K562 (cell line): ENCODE measurements at regions not wholly inside any gene's neighbourhood (a gene's known extent, or its start where the extent isn't known, plus 50 kb on each side); places are given as distances from the start of the nearest gene placed in this dataset.

Experiments
- ATAC-seq: fragments of 200-7000 bp; cut with Tn5 transposase; 3 replicates; pipeline ENCODE4 v1.9.1; 2020; ENCODE audit warnings: moderate library complexity
- BruUV-seq: library from RNA; stranded (reverse); fragments of 400-500 nt; replicated peaks from 2 replicates; lab custom pipeline; 2021; lab: Mats Ljungman, UMichigan
- CTCF ChIA-PET: fragments of 300-600 bp; formaldehyde crosslinking; extraction: SDS; loops from one replicate; lab custom pipeline; 2021; ENCODE audit warnings: low intra/inter-chr PET ratio; lab: Yijun Ruan, JAX
- POLR2A ChIA-PET: fragments of 300-600, 350-650 bp; sonication (Branson Sonifier 250); formaldehyde crosslinking; extraction: SDS; loops from one replicate; lab custom pipeline; 2021; ENCODE audit warnings: antibody characterized with exemption, inconsistent platforms; lab: Yijun Ruan, JAX
- DNase-seq, 4 experiments: peaks; one replicate each; pipeline versions ENCODE4 v3.0.0 to v3.0.0-alpha.2; 2011 to 2018; ENCODE audit warnings: low spot score in 3 of 4, mixed read lengths in 3 of 4; ENCODE audit errors: extremely low read depth in 1 of 4
- FAIRE-seq: peaks from 2 replicates; lab custom pipeline; 2011; peaks lifted over from hg19 to GRCh38; lab: Jason Lieb, UNC
- H2AFZ ChIP-seq: 2 replicates; pipeline ENCODE4 v1.6.0; 2011; ENCODE audit warnings: low read depth, low read length, control low read depth, inconsistent platforms
- H3K27ac ChIP-seq: fragments of 200-600 bp; 3 replicates; pipeline ENCODE4 v1.8.0; 2011; ENCODE audit warnings: low read depth, mild to moderate bottlenecking, control low read depth, inconsistent platforms, low read length, moderate library complexity, mixed read lengths; ENCODE audit errors: extremely low read depth
- H3K27me3 ChIP-seq, 2 experiments: fragments of 300-600 bp in 1 of 2; 2 replicates in 1 of 2; 3 replicates in 1 of 2; pipeline versions ENCODE4 v1.6.0 to v1.8.0; 2011; ENCODE audit warnings: inconsistent platforms in 2 of 2, low read length in 2 of 2, mild to moderate bottlenecking in 1 of 2, mixed read lengths in 1 of 2, moderate library complexity in 1 of 2; ENCODE audit not compliant: control insufficient read depth in 2 of 2, insufficient read depth in 2 of 2
- H3K36me3 ChIP-seq: fragments of 300-600 bp; 3 replicates; pipeline ENCODE4 v1.8.0; 2011; ENCODE audit warnings: mild to moderate bottlenecking, low read length, inconsistent platforms; ENCODE audit not compliant: control insufficient read depth, insufficient read depth
- H3K4me1 ChIP-seq, 2 experiments: fragments of 200-600 bp in 1 of 2; replicated peaks in 1 of 2; 2 replicates in 1 of 2; 3 replicates in 1 of 2; pipeline versions ENCODE4 v1.5.1 to v1.8.0; 2011; ENCODE audit warnings: inconsistent platforms in 2 of 2, low read length in 2 of 2, mild to moderate bottlenecking in 1 of 2, mixed read lengths in 1 of 2, moderate library complexity in 1 of 2; ENCODE audit not compliant: control insufficient read depth in 2 of 2, insufficient read depth in 2 of 2
- H3K4me2 ChIP-seq: 2 replicates; pipeline ENCODE4 v1.6.1; 2011; ENCODE audit warnings: low read length, control low read depth, inconsistent platforms, mixed read lengths; ENCODE audit not compliant: insufficient read depth
- H3K4me3 ChIP-seq: fragments of 200-600 bp; sonication (generic), shearing (Covaris generic); 2 replicates; pipeline ENCODE4 v1.5.1; 2016; ENCODE audit warnings: control low read depth, inconsistent platforms
- H3K79me2 ChIP-seq: fragments of 200-600 bp; 3 replicates; pipeline ENCODE4 v1.8.0; 2011; ENCODE audit warnings: low read length, inconsistent platforms; ENCODE audit not compliant: control insufficient read depth, insufficient read depth
- H3K9ac ChIP-seq, 2 experiments: 2 replicates each; pipeline versions ENCODE4 v1.6.0 to v1.6.1; 2011; ENCODE audit warnings: low read depth in 2 of 2, low read length in 2 of 2, control low read depth in 1 of 2, inconsistent platforms in 1 of 2, mild to moderate bottlenecking in 1 of 2, mixed read lengths in 1 of 2; ENCODE audit not compliant: insufficient read depth in 1 of 2
- H3K9me1 ChIP-seq: one replicate; pipeline ENCODE4 v1.6.0; 2011; ENCODE audit warnings: inconsistent platforms, mild to moderate bottlenecking, low read length, moderate library complexity; ENCODE audit not compliant: control insufficient read depth, insufficient read depth
- H3K9me3 ChIP-seq: replicated peaks from 2 replicates; pipeline ENCODE4 v1.5.1; 2011; ENCODE audit warnings: low read depth, low read length, inconsistent platforms; ENCODE audit not compliant: control insufficient read depth, insufficient read depth
- H4K20me1 ChIP-seq: replicated peaks from 2 replicates; pipeline ENCODE4 v1.6.1; 2011; ENCODE audit warnings: low read length, inconsistent platforms, mixed read lengths; ENCODE audit not compliant: control insufficient read depth, insufficient read depth
- ATF7 ChIP-seq: fragments of 450-650 bp; IDR thresholded peaks from 2 replicates; pipeline ENCODE4 v1.7.1; 2014; ENCODE audit warnings: mild to moderate bottlenecking, moderate library complexity
- COPS2 ChIP-seq: fragments of 450-650 bp; conservative IDR thresholded peaks from 2 replicates; pipeline ENCODE4 v1.6.1; 2016; ENCODE audit warnings: mild to moderate bottlenecking, moderate library complexity
- DNMT1 ChIP-seq: fragments of 450-650 bp; IDR thresholded peaks from 2 replicates; pipeline ENCODE4 v1.6.1; 2016; ENCODE audit warnings: antibody characterized with exemption, mild to moderate bottlenecking
- KDM4B ChIP-seq, 2 experiments: fragments of 450-650 bp in 1 of 2; sonication (generic) in 1 of 2; IDR thresholded peaks; 2 replicates each; pipeline ENCODE4 v1.6.1; 2016 to 2017; ENCODE audit warnings: borderline replicate concordance in 2 of 2, antibody characterized with exemption in 1 of 2, low read depth in 1 of 2, mild to moderate bottlenecking in 1 of 2
- MED1 ChIP-seq: sonication (generic); formaldehyde crosslinking; IDR thresholded peaks from 2 replicates; pipeline ENCODE4 v1.8.1; 2023; ENCODE audit warnings: missing genetic modification reagents, borderline replicate concordance
- MEIS2 ChIP-seq: fragments of 450-650 bp; IDR thresholded peaks from 2 replicates; pipeline ENCODE4 v1.6.1; 2014; ENCODE audit warnings: mild to moderate bottlenecking; ENCODE audit not compliant: partially characterized antibody
- NFE2 ChIP-seq: IDR thresholded peaks from 2 replicates; pipeline ENCODE4 v1.6.1; 2014; ENCODE audit warnings: antibody characterized with exemption, low read depth
- PCBP1 ChIP-seq: fragments of 200-400 bp; formaldehyde crosslinking; IDR thresholded peaks from 2 replicates; pipeline ENCODE4 v1.6.1; 2018; ENCODE audit warnings: mild to moderate bottlenecking, low read depth, low read length; ENCODE audit not compliant: poor library complexity, severe bottlenecking
- SNIP1 ChIP-seq: fragments of 450-650 bp; IDR thresholded peaks from 2 replicates; pipeline ENCODE4 v1.7.1; 2017; ENCODE audit warnings: low read depth, mild to moderate bottlenecking
- SP1 ChIP-seq: sonication (generic); formaldehyde crosslinking; IDR thresholded peaks from 2 replicates; pipeline ENCODE4 v1.8.1; 2022; ENCODE audit warnings: mild to moderate bottlenecking, missing genetic modification reagents
- TAF9B ChIP-seq: fragments of 450-650 bp; IDR thresholded peaks from 2 replicates; pipeline ENCODE4 v1.6.1; 2018; ENCODE audit warnings: mild to moderate bottlenecking; ENCODE audit not compliant: partially characterized antibody
- ZFP1 ChIP-seq: fragments of 450-650 bp; formaldehyde crosslinking; IDR thresholded peaks from 2 replicates; pipeline ENCODE4 v1.4.0; 2020; ENCODE audit warnings: mild to moderate bottlenecking, mixed read lengths
- ZNF140 ChIP-seq: fragments of 250-450 bp; sonication (Bioruptor Pico); IDR thresholded peaks from 2 replicates; pipeline ENCODE4 v1.8.0; 2021; ENCODE audit warnings: moderate library complexity, mild to moderate bottlenecking, inconsistent platforms
- ZNF354B ChIP-seq: fragments of 250-450 bp; sonication (Bioruptor Pico); IDR thresholded peaks from 2 replicates; pipeline ENCODE4 v1.4.0; 2020
- WGBS: fragments of 100-300 bp; shearing (Covaris generic); methylation state at CpG from one replicate; pipeline ENCODE4 v1.1.6; 2016; ENCODE audit warnings: low coverage, mixed read lengths; ENCODE audit not compliant: insufficient coverage; ENCODE audit errors: missing lambda C conversion rate; 5-methylcytosine and 5-hydroxymethylcytosine counted together
- in situ Hi-C: fragments of 300-500 bp; cut with MboI; formaldehyde crosslinking; loops from 4 replicates; pipeline ENCODE4 v1.15.0; 2018; ENCODE audit warnings: inconsistent platforms, mixed read lengths
- intact Hi-C: fragments of 100-400 bp; cut with micrococcal nuclease; formaldehyde crosslinking; loops from 2 replicates; pipeline ENCODE4 v1.14.2; 2022

GRCh38 chr14:87097015-87097414 lies 896.0 kb downstream of the GALC start (continued):
- TF ChIP-seq MED1 (CRISPR knock-in tag) (no peak), NFE2 (no peak), ATF7 (no peak), ZFP1 (no peak), COPS2 (no peak)
- TF ChIP-seq, all 486 proteins: peak for 0

DNA sequence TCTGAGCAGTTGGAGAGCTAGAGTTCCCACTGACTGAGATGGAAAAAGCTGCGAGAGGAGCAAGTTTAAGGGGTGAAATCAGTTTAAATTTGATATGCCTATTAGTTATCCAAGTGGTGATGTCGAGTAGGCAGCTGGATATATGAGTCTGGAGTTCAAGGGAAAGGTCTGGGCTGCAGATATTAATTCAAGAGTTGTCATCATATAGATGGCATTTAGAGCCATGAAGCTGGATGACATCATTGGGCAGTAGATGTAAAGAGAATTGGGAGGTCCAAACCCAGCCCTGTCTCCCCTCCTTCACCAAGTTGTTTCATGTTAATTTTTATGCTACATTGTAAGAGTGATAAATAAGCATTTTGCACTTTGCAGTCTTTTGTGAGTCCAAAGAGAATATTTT lies 898.1 kb downstream of the GALC start:
- Histone ChIP-seq H3K27me3 (no peaks in the 10 kb centered on the region), H3K4me2 (no peak overlapping the region), H3K36me3 (no peaks in the 10 kb centered on the region), H3K9ac (no peak overlapping the region), H3K27ac (no peak overlapping the region), H2AFZ (no peak overlapping the region), H3K4me1 (no peaks in the 10 kb centered on the region), H3K79me2 (no peaks in the 10 kb centered on the region), H3K9me1 (no peaks in the 10 kb centered on the region), H3K9me3 (no peaks in the 10 kb centered on the region), H3K4me3 (no peak overlapping the region), H4K20me1 (no peaks in the 10 kb centered on the region)
- DNase-seq = no peak
- in situ Hi-C loops = no loop called here
- no peak for FAIRE-seq
- ChIA-PET POLR2A (no interaction called here), CTCF (no interaction called here)
- 0% methylated on average over 2 of the region's 2 CpGs for WGBS
- ATAC-seq = no peak
- TF ChIP-seq SNIP1 = no peak
- TF ChIP-seq SP1 (CRISPR knock-in tag) = no peak
- TF ChIP-seq MEIS2 = no peak
- TF ChIP-seq KDM4B (IDR thresholded peaks at IDR 0.05; ENCODE audit: borderline replicate concordance in 2 of 2, low read depth in 1 of 2) = no peak
- no peak for TF ChIP-seq TAF9B
- TF ChIP-seq DNMT1 = no peak
- TF ChIP-seq ZNF354B = no peak
- no peak for TF ChIP-seq PCBP1
- no peak for TF ChIP-seq ZNF140 (CRISPR knock-in tag)
- intact Hi-C loops = no loop called here
- no TSS peak for BruUV-seq
